GM12878 (cell line): ENCODE measurements at regions not wholly inside any gene's neighbourhood (a gene's known extent, or its start where the extent isn't known, plus 50 kb on each side); places are given as distances from the start of the nearest gene placed in this dataset.

Experiments
- ATAC-seq: fragments of 200-7000 bp; cut with Tn5 transposase; 3 replicates; pipeline ENCODE4 v1.9.1; 2020; ENCODE audit warnings: mild to moderate bottlenecking, moderate library complexity
- BruUV-seq: library from RNA; stranded (reverse); fragments of 400-500 nt; replicated peaks from 2 replicates; lab custom pipeline; 2021; lab: Mats Ljungman, UMichigan
- CTCF ChIA-PET: fragments of 300-600 bp; sonication (Branson Sonifier 250); formaldehyde crosslinking; extraction: SDS; loops from one replicate; lab custom pipeline; 2021; ENCODE audit warnings: inconsistent platforms; lab: Yijun Ruan, JAX
- POLR2A ChIA-PET: fragments of 350-600 bp; formaldehyde crosslinking; extraction: SDS; loops from one replicate; lab custom pipeline; 2021; ENCODE audit warnings: inconsistent platforms; lab: Charles Lee
- RAD21 ChIA-PET: fragments of 300-600 bp; sonication (Branson Sonifier 250); formaldehyde crosslinking; loops from one replicate; lab custom pipeline; 2023; ENCODE audit warnings: antibody characterized with exemption; ENCODE audit not compliant: unreplicated experiment; lab: Charles Lee
- SMC1A ChIA-PET: fragments of 300-600 bp; sonication (Branson Sonifier 250); formaldehyde crosslinking; loops from one replicate; lab custom pipeline; 2023; ENCODE audit not compliant: unreplicated experiment, uncharacterized antibody; lab: Charles Lee
- DNase-seq: peaks from one replicate; pipeline ENCODE4 v3.0.0-alpha.2; 2011; ENCODE audit warnings: low read depth, low spot score
- FAIRE-seq: peaks from 3 replicates; lab custom pipeline; 2011; peaks lifted over from hg19 to GRCh38; lab: Jason Lieb, UNC
- H2AFZ ChIP-seq: 2 replicates; pipeline ENCODE4 v1.6.0; 2011; ENCODE audit warnings: low read depth, low read length, control low read depth; ENCODE audit not compliant: control insufficient read depth
- H3K27ac ChIP-seq: 2 replicates; pipeline ENCODE4 v1.5.1; 2011; ENCODE audit warnings: control low read depth; ENCODE audit not compliant: control insufficient read depth, insufficient read depth
- H3K27me3 ChIP-seq, 2 experiments: replicated peaks in 1 of 2; 2 replicates each; pipeline versions ENCODE4 v1.6.0 to v1.6.1; 2011; ENCODE audit warnings: low read length in 1 of 2; ENCODE audit not compliant: control insufficient read depth in 2 of 2, insufficient read depth in 2 of 2
- H3K36me3 ChIP-seq, 2 experiments: 2 replicates each; pipeline ENCODE4 v1.5.1; 2011; ENCODE audit warnings: low read length in 1 of 2; ENCODE audit not compliant: control insufficient read depth in 2 of 2, insufficient read depth in 2 of 2
- H3K4me1 ChIP-seq: 2 replicates; pipeline ENCODE4 v1.6.1; 2011; ENCODE audit warnings: mild to moderate bottlenecking, low read length, moderate library complexity, mixed read lengths; ENCODE audit not compliant: control insufficient read depth, insufficient read depth
- H3K4me2 ChIP-seq: 2 replicates; pipeline ENCODE4 v1.6.0; 2011; ENCODE audit warnings: control low read depth; ENCODE audit not compliant: control insufficient read depth, insufficient read depth
- H3K4me3 ChIP-seq: fragments of 200-600 bp; sonication (generic); 2 replicates; pipeline ENCODE4 v1.5.1; 2016
- H3K79me2 ChIP-seq: 2 replicates; pipeline ENCODE4 v1.6.0; 2011; ENCODE audit warnings: low read length; ENCODE audit not compliant: control insufficient read depth, insufficient read depth
- H3K9ac ChIP-seq: 2 replicates; pipeline ENCODE4 v1.8.0; 2011; ENCODE audit warnings: low read length, control low read depth, mixed read lengths; ENCODE audit not compliant: control insufficient read depth, insufficient read depth
- H3K9me3 ChIP-seq: replicated peaks from 3 replicates; pipeline ENCODE4 v1.5.1; 2011; ENCODE audit warnings: mild to moderate bottlenecking, low read length; ENCODE audit not compliant: control insufficient read depth, insufficient read depth
- H4K20me1 ChIP-seq: 2 replicates; pipeline ENCODE4 v1.6.0; 2011; ENCODE audit not compliant: control insufficient read depth, insufficient read depth
- BACH1 ChIP-seq: fragments of 450-650 bp; IDR thresholded peaks from 2 replicates; pipeline ENCODE4 v1.6.1; 2017; ENCODE audit warnings: mild to moderate bottlenecking, borderline replicate concordance
- CEBPB ChIP-seq, 2 experiments: fragments of 150-350 bp in 1 of 2; IDR thresholded peaks; 2 replicates each; pipeline ENCODE4 v1.6.1; 2012 to 2014; ENCODE audit warnings: low read depth in 2 of 2, low read length in 2 of 2, borderline replicate concordance in 1 of 2, inconsistent platforms in 1 of 2
- DPF2 ChIP-seq: fragments of 450-650 bp; IDR thresholded peaks from 2 replicates; pipeline ENCODE4 v1.6.1; 2017; ENCODE audit warnings: mild to moderate bottlenecking
- EGR1 ChIP-seq, 2 experiments: IDR thresholded peaks; 1 replicate in 1 of 2; 2 replicates in 1 of 2; pipeline ENCODE4 v1.6.1; 2011 to 2012; ENCODE audit warnings: low read depth in 2 of 2, low read length in 2 of 2, borderline replicate concordance in 1 of 2, mild to moderate bottlenecking in 1 of 2, moderate library complexity in 1 of 2
- FOXM1 ChIP-seq: IDR thresholded peaks from 2 replicates; pipeline ENCODE4 v1.6.1; 2012; ENCODE audit warnings: low read depth, mild to moderate bottlenecking, inconsistent platforms, low read length, moderate library complexity
- GATAD2B ChIP-seq: fragments of 450-650 bp; conservative IDR thresholded peaks from 2 replicates; pipeline ENCODE4 v1.6.1; 2017; ENCODE audit warnings: low read depth, mild to moderate bottlenecking, moderate library complexity
- HCFC1 ChIP-seq: fragments of 150-350 bp; IDR thresholded peaks from 2 replicates; pipeline ENCODE4 v1.6.1; 2014; ENCODE audit warnings: low read length
- IRF4 ChIP-seq: IDR thresholded peaks from 2 replicates; pipeline ENCODE4 v1.6.1; 2011; ENCODE audit warnings: low read depth, low read length
- KAT2A ChIP-seq: conservative IDR thresholded peaks from 2 replicates; pipeline ENCODE4 v1.6.1; 2011; ENCODE audit warnings: low read depth, low read length; ENCODE audit not compliant: control insufficient read depth
- KLF5 ChIP-seq: fragments of 450-650 bp; IDR thresholded peaks from 2 replicates; pipeline ENCODE4 v1.6.1; 2014; ENCODE audit warnings: mild to moderate bottlenecking; ENCODE audit not compliant: partially characterized antibody
- MEF2A ChIP-seq: IDR thresholded peaks from 2 replicates; pipeline ENCODE4 v1.6.1; 2011; ENCODE audit warnings: low read depth, mild to moderate bottlenecking, low read length, moderate library complexity; ENCODE audit not compliant: insufficient read depth
- MLLT1 ChIP-seq: fragments of 450-650 bp; IDR thresholded peaks from 2 replicates; pipeline ENCODE4 v1.6.1; 2016; ENCODE audit warnings: mild to moderate bottlenecking
- MXI1 ChIP-seq: fragments of 150-350 bp; IDR thresholded peaks from 2 replicates; pipeline ENCODE4 v1.6.1; 2011; ENCODE audit warnings: low read depth, mild to moderate bottlenecking, inconsistent platforms, low read length, improper control_type of control experiment
- NFIC ChIP-seq: IDR thresholded peaks from 2 replicates; pipeline ENCODE4 v1.6.1; 2012; ENCODE audit warnings: low read depth, mild to moderate bottlenecking, inconsistent platforms, low read length, moderate library complexity
- PML ChIP-seq: IDR thresholded peaks from 2 replicates; pipeline ENCODE4 v1.6.1; 2012; ENCODE audit warnings: low read length, inconsistent platforms
- POLR2A ChIP-seq: IDR thresholded peaks from 2 replicates; pipeline ENCODE4 v1.6.1; 2011; ENCODE audit warnings: low read depth, mild to moderate bottlenecking, low read length
- RCOR1 ChIP-seq: conservative IDR thresholded peaks from 2 replicates; pipeline ENCODE4 v1.6.1; 2012; ENCODE audit warnings: low read depth, low read length, improper control_type of control experiment
- SUPT20H ChIP-seq: IDR thresholded peaks from 2 replicates; pipeline ENCODE4 v1.6.1; 2011; ENCODE audit warnings: low read depth, mild to moderate bottlenecking, low read length, moderate library complexity, borderline replicate concordance; ENCODE audit not compliant: control insufficient read depth
- TCF7 ChIP-seq: IDR thresholded peaks from 2 replicates; pipeline ENCODE4 v1.6.1; 2014; ENCODE audit warnings: antibody characterized with exemption, borderline replicate concordance
- YY1 ChIP-seq: IDR thresholded peaks from 2 replicates; pipeline ENCODE4 v1.6.1; 2011; ENCODE audit warnings: low read depth, mild to moderate bottlenecking, low read length
- WGBS: methylation state at CpG from one replicate; pipeline ENCODE4 v1.1.6; 2016; ENCODE audit warnings: low lambda C conversion rate; ENCODE audit not compliant: insufficient replicate concordance, insufficient coverage; ENCODE audit errors: missing lambda C conversion rate; 5-methylcytosine and 5-hydroxymethylcytosine counted together
- in situ Hi-C: fragments of 300-500 bp; cut with MboI; formaldehyde crosslinking; loops from 9 replicates; pipeline ENCODE4 v1.14.3; 2018; ENCODE audit warnings: mixed read lengths
- intact Hi-C: fragments of 100-400 bp; cut with micrococcal nuclease; formaldehyde crosslinking; loops from one replicate; pipeline ENCODE4 v1.14.2; 2022; ENCODE audit not compliant: unreplicated experiment

DNA sequence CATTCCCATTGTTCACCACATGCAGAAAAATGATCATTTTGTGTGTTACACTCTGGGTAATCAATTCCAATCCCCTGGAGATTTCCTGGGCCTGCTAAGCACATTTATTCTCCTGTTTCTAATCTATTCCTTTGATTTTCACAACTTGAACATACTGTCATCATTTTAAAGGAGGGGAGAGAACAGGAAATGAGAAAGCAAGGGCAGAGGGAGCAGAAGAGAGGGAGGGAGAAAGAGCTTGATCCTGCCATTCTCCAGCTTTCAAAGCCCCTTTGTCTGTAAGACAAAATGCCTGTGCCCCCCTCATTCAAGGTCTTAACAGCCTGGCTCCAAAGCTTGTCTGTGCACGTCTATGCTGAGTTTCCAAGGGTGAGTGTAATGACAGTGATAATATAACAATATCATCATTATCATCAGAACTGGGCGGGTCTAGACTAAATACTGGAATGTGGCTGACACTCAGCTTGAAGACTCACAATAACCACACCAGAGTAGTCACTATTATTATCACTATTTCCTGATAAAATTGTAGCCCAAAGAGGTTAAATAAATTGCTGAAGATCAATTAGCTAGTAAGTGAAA lies 164.4 kb upstream of the KLHL29 start:
- intact Hi-C loops = no loop called here
- no peaks in the 10 kb centered on the region for H4K20me1 ChIP-seq
- H3K36me3 ChIP-seq = no peaks in the 10 kb centered on the region
- no TSS peak for BruUV-seq
- RAD21 ChIA-PET = no interaction called here
- no peak overlapping the region for H2AFZ ChIP-seq
- FAIRE-seq (no peak), ATAC-seq (no peak), DNase-seq (no peak)
- no peak overlapping the region for H3K9ac ChIP-seq
- CTCF ChIA-PET = no interaction called here
- H3K79me2 ChIP-seq = no peaks in the 10 kb centered on the region
- POLR2A ChIA-PET = no interaction called here
- 0% methylated on average over 2 of the region's 2 CpGs for WGBS
- no peaks in the 10 kb centered on the region; a peak in 1 of 4 replicates for H3K27me3 ChIP-seq
- SMC1A ChIA-PET = no interaction called here
- in situ Hi-C loops = no loop called here
- no peak overlapping the region for H3K4me2 ChIP-seq
- H3K27ac ChIP-seq = no peak overlapping the region
- H3K9me3 ChIP-seq = no peaks in the 10 kb centered on the region
- H3K4me3 ChIP-seq = no peak overlapping the region
- H3K4me1 ChIP-seq = no peaks in the 10 kb centered on the region
- TF ChIP-seq HCFC1 = no peak

GRCh38 chr2:23221236-23221635 lies 163.7 kb upstream of the KLHL29 start:
- FAIRE-seq = no peak
- no peak for TF ChIP-seq MLLT1
- TF ChIP-seq BACH1 = no peak
- no peak for TF ChIP-seq PML
- TF ChIP-seq IRF4 = no peak
- TF ChIP-seq DPF2 = no peak
- no peak for TF ChIP-seq SUPT20H
- no peak for TF ChIP-seq NFIC
- TF ChIP-seq CEBPB (IDR thresholded peaks at IDR 0.05; ENCODE audit: borderline replicate concordance in 1 of 2, low read depth in 2 of 2, low read length in 2 of 2) = no peak
- TF ChIP-seq EGR1 (IDR thresholded peaks at IDR 0.05; ENCODE audit: borderline replicate concordance in 1 of 2, low read depth in 2 of 2, low read length in 2 of 2) = no peak
- no peak for TF ChIP-seq KAT2A
- TF ChIP-seq KLF5 = no peak
- TF ChIP-seq YY1 = no peak
- TF ChIP-seq MEF2A = no peak
- TF ChIP-seq POLR2A = no peak
- no peak for TF ChIP-seq TCF7
- TF ChIP-seq MXI1 = no peak
- no peak for TF ChIP-seq RCOR1
- TF ChIP-seq FOXM1 = no peak
- TF ChIP-seq GATAD2B = no peak
- Histone ChIP-seq H3K4me2 (no peak overlapping the region), H3K4me1 (no peaks in the 10 kb centered on the region), H3K4me3 (no peak overlapping the region), H4K20me1 (no peaks in the 10 kb centered on the region), H3K79me2 (no peaks in the 10 kb centered on the region), H3K9me3 (no peaks in the 10 kb centered on the region), H3K27ac (no peak overlapping the region), H2AFZ (no peak overlapping the region), H3K36me3 (no peaks in the 10 kb centered on the region), H3K27me3 (no peaks in the 10 kb centered on the region; a peak in 1 of 4 replicates), H3K9ac (no peak overlapping the region)
- 4% methylated on average over 5 of the region's 5 CpGs for WGBS
- in situ Hi-C loops = no loop called here
- intact Hi-C loops = no loop called here
- POLR2A ChIA-PET = no interaction called here
- RAD21 ChIA-PET = no interaction called here
- BruUV-seq = no TSS peak
- ATAC-seq = no peak
- CTCF ChIA-PET = no interaction called here
- no peak for DNase-seq
- SMC1A ChIA-PET = no interaction called here
